Stimulated activated CD8-positive, alpha-beta memory T cell treated with anti-CD3 and anti-CD28 coated beads, Interleukin-4, amount 100 ng/mL, for 1 hour (primary cell): ENCODE measurements at regions not wholly inside any gene's neighbourhood (a gene's known extent, or its start where the extent isn't known, plus 50 kb on each side); places are given as distances from the start of the nearest gene placed in this dataset.

Experiments used
- DNase-seq, 2 donors: peaks; one replicate each; pipeline ENCODE4 v3.0.0-alpha.2; 2020; ENCODE audit warnings: low read depth in 2 of 2, low spot score in 1 of 2

DNA sequence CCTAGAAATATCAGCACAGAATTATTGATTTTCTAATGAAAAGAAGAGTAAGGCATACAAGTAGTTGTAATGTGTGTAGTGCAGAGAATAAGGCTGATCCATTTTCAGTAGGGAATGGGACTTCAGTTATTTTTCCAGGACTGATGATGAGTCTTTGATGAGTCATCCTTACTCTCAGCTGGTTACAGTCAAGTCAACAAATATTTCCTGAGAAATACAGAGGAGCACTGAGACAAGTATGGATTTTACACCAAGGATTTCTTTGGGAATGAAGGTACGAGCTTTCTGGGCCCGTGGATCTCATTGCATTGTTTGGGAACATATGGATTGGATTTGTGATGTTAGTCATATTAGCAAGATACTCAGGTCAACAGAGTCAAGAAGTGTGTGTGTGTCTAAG, 502.7 kb downstream of the FGF9 start:
- no peak for DNase-seq

DNA sequence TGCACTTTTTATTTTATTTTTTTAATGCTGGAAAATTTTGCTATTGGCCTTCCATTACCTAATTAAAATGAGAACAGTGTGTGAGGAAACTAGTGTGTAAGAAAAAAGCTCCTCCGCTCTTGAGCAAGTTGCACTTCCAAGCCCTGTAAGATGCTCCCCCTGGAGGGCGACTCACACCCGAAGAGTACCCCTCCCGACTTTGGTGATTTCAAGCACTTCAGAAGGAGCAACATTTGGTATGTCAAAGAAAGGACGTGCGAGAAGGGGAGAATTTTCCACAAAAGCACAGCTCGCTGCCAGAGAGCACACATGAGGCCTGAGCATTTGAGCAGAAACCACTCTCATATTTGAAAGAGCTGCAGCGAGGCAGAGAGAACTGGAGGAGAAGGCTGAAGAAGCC, 504.4 kb downstream of the FGF9 start:
- DNase-seq = no peak

DNA sequence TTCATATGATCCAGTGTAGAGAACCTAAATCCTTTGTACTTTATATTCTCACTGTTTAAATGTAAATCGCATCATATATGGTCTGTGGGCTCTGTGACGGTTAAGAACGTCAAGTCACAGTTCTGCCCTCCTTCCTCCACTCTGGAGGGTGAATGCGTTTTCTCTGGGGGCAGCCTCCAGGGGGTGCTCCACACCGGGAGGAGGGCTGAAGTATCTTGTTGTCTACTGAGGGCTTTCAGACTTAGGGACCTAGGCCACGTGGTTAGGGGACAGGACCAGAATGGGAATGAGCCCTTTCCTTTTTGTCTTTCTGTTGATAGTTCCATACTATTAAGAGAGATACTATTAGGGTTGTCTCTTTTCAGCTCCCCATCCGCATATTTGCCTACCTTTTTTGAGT, 504.9 kb downstream of the FGF9 start:
- DNase-seq = no peak

DNA sequence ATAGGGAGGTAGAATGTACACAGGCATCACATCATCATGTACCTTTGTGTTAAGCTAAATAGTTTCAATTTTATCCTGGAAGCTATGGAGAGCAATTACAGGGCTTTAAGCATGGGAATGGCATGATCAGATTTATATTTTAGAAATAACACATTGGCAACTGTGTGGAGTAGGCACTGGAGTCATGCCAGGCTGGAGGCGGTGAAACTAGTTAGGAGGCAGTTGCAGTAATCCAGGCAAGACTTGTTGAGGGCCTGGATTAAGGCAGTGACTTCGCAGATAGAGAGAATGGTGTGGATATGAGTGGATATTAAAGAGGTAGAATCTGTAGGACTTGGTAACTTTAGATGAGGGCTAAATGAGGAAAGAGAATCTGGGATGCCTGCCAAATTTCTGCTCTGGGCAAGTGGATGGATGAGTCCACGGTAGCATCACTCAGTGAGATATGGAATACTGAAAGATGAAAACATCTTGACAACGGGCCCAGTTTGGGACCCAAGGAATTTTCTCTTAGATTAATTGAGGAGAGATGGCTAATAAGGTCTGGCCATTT, 506.2 kb downstream of the FGF9 start:
- DNase-seq = no peak

DNA sequence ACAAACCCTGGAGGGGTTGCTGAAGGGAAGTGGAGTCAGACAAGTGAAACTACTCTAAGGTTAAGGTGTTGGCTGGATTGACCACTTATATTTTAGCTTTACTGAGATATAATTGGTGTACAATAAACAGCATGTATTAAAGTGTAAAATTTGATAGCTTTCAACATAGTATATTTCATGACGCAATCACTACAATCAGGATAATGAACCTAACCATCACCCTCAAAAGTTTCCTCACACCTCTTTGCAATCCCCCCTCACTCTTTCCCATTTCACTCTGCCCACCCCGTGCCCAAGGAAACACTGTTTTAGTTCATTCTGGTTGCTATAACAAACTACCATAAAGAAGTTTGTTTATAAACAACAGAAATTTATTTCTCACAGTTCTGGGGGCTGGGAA, 508.0 kb downstream of the FGF9 start:
- DNase-seq = no peak

DNA sequence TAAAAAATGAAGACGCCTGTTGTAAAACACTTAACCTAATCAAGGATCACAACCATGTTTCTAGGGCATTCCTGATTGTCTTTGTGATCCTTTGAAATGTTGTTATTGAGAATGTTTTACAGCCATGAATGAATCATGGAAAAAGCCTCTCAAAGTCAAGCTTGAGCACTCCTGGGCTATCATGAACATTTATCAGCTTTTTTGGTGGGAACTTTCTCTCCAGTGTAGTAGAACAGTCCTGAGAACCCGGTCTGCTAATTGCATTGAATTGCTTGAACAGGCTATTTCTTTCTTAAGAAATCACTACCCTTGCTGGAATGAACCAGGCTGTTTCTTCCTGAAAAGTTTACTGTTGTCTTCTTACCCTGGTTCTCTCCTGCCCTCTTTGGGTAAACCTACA, 516.5 kb downstream of the FGF9 start:
- no peak for DNase-seq

DNA sequence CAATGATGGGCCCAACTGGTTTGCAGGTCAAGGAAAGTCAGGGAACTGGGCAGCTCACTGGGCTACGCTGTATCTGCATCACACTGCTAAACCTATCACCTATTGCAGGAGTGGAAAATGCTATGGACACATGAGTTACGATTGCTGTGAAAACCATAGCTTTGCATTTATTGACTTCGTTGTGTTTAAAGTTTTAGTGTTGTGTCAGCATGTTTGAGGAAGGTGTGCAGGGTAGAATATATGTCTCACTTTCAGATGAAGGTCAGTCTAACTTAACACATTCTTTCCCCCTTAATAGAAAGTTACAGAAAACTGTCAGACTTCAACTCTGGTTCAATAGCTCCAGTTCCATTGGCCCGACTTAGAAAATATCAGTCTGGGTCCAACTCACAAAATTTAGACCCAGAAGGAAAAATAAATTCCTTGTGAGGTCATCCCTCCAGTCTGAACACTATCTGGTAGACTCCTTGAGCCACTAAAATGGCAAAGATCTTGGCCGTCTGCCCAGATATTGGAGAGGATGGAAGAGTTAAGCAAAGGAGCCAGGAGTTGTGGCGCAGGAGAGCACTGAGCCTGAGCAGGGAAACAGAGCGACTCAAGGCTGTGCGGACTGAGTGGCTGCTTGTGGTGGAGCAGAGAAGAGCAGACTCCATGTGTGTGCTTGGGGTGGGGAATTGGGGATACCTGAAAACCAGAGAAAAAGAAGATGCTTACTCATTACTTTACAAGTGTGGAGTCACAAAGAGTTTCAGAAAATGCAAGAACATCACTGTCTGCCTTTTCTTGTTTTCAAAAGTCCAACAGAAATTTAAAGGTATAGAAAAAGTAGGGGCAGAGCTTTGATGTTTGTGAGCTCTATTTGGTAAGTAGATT, 518.5 kb downstream of the FGF9 start:
- DNase-seq = no peak

DNA sequence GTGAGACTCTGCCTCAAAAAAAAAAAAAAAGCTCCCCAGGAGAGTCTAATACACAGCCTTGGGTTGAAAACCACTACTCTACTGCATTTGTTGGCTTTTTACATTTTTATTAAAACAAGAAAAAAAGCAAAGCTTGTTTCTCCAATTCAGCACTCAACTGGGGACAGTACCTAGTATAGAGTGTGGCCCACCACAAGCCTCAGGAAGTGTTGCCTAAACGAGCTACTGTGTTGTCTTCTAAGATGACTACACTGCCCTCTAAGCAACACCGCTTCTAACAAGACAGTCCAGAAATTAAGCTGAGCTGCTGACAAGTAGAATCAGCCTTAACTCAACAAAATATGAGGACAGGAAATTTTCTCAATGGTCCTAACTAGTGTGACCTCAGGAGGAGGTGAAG, 522.2 kb downstream of the FGF9 start:
- DNase-seq = no peak

DNA sequence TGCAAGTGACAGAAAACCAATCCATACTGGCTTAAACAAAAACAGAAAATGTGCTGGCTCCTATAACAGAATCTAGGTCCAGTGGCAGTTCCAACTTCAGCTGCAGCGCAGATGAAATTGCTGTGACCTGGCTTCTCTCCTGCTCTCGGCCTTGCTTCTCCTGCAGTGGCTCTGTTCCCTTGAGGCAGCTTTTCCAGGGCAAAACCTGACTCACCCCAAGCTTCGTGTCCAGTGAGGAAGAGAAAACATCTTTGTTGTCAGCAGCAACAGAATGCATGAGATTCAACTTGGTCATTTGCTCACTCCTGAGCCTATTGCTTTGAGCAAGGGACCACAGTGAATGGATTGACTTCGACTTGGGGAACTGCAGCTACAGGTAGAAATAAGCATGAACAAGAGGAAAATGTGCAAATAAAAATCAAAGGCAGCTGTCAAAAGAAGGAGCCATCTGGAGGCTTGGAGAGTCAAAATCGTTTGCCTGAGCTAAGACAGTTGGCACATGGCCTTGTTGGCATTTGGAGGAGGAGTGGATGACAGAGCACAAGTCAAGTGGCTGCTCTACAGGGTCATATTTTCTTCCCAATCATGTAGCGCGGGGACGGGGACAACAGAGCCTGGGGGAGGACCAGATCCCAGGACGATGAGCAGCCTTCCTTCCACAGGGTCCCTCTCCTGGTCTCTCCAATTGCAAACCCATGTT, 523.4 kb downstream of the FGF9 start:
- no peak for DNase-seq

DNA sequence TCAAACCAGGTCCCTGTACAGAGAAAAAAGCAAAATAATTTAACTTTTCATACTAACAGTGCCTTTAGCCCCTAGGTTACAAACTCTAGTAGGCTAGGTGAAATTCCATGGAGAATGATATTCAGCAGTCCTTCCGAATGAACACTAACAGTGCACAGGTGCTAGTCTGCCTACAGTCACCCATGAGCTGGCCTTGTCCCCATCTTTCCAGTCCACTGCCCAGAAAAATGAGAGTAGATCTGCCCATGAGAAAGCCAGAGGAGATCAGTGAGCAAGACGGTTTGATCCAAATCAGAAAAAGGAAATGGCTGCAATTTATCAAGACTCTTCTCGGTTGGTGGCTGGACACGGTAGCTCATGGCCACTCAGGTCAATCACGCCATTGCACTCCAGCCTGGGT, 524.9 kb downstream of the FGF9 start:
- no peak for DNase-seq

DNA sequence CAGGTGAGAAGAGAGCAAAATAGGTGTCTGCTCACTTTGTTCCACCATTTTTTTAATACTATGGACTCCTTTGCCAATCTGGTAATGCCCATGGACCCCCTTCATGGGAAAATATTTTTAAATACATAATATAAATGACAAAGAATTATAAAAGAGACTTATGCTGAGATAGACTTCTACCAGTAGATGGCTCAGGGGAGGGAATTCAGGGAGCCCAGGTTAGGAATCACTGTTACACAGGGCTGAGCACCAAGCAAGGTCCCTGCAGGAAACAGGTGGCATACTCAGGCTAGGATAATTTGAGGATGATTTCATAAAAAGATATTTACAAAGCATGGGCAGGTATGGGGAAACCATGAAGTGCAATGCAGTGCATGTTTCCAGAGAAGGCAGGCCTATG, 525.9 kb downstream of the FGF9 start:
- DNase-seq = no peak

DNA sequence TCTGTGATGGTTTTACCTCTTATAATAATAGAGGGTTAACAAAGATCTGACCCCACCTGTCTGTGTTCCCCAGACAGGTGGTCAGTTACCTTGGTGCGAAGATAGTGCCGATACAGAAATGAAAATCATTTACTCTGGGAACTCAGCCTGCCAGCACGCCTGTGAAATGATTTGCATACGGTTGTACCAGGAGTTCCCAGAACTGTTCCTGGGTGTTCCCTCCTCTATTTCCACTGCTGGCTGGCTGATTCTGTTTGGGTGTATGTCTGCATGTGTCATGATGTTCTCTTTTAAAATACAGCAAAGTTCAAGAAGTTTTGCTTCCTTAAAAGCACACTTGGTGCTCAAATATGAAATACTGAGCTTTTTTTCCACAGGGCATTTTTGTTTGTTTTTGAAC, 527.1 kb downstream of the FGF9 start:
- DNase-seq = no peak

DNA sequence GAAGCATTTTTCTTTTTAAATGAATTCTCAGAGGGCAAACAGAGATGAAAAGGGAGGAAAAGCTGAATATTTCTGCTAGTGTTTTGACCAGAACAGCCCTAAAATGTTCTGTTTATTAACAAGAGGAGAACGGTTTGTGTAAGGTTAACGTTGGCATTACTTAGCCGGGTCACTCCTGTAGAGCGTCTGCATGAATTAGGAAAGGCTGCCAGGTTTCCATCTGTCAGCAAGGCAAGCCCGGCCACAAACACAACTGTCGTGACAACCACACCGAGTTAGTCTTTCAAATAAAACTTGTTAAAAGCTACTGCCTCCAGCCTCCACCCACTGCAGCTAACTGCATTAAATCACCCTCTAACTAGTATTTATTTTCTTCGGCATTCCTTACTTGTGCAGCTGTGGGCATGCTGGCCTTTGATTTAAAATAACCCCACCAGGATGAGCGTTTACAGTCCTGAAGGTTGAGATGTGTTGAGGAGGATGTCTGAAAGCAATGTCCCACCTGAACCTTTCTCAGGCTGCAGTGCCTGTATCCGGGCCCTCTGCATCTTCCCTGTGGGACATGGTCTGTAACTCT, 527.9 kb downstream of the FGF9 start:
- no peak for DNase-seq

DNA sequence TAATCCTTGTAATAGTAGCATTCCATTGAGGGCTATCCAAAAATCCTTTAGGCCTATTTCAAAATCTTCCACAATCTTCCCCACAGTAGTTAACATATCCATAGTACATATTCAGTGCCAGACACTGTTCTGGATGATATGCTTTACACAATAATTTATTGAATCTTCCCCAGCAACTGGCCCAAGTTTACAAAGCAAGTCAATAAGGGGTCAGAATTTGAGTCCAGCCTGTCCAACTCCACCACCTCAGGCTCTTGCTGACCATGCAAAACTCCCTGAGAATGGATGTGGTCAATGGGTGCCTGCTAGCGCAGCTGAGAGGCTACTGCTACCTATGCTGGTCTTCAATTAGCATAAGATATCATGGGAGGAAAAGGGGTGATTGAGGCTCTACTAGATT, 529.6 kb downstream of the FGF9 start:
- no peak for DNase-seq

DNA sequence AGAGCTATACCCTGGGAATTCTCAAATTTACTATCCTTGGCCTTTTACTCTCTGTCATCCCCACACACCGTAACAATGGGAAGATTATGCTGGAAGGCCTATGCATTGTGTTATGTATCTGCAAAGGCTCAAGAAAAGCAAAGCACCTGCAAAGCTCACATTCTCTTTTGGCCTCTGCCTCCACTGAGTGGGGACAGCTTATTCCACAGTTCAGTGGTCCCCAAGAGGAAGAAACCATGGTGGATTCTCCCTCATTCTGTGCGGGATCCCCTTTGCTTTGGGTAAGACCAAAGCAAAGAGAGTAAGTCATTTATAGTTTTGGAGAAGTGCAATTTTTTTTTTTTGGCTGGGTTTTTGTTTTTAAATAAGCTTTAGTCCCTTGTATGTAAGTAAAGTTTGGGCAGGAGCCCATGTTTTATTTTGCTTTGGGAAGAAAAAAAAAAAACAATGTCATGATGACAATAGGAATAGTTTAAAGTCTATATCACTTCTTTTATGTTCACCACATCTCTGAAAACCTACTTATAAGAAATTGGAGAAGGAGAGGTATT, 530.6 kb downstream of the FGF9 start:
- no peak for DNase-seq

DNA sequence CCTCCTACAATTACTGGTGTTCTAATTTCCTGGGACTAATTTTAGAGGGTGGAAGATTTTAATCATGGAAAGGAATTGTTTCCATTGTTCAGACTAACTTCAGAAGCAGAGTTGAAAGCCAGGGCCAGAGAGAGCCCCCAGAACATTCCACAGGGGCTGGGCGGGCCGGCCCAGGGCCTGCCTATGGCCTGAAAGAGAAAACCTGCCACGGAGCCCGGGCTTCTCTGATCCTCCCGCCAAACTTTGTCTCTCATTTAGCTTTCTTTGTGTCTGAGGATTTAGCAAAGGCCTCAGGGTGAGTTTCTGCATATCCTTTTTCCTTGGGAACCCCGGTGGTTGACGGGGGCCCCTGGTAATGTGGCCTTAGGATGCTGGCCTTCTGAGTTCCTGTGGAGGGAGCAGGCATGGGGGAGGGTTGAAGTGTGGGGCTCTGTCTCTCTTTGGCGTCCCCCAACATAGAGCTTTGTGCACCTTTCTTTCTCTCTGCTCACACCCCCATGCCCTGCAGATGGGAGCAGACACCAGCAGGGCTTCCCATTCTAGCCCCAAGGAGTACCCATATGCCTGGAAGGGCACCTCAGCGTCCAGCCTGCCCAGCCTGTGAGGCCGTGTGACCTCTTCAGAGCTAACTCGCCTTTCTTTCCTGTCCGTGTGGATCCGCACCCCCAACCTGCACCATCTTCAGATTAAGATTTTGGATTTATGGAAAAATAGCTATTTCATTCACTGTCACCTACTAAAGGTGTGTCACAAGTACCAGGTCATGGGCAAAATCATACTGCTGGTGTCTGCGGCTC, 539.5 kb downstream of the FGF9 start:
- no peak for DNase-seq

DNA sequence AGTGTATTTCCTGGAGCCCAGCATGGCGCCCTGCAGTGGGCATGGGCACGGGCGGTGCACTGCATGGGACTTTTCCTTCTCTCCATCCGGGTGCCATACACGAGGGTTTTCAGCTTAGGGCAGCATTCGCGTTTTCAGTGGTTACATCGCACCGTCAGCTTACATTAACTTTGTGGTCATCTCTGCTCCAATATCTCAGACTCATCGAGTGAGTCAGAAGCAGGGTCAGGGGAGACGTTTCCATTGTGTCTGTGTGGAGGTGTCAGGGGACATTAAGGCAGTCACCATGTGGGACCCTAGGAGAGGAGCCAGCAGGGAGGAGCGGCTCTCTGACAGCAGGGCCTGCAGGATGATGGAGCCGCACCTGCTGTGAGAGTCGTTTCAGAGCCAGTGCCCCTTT, 541.0 kb downstream of the FGF9 start:
- no peak for DNase-seq

DNA sequence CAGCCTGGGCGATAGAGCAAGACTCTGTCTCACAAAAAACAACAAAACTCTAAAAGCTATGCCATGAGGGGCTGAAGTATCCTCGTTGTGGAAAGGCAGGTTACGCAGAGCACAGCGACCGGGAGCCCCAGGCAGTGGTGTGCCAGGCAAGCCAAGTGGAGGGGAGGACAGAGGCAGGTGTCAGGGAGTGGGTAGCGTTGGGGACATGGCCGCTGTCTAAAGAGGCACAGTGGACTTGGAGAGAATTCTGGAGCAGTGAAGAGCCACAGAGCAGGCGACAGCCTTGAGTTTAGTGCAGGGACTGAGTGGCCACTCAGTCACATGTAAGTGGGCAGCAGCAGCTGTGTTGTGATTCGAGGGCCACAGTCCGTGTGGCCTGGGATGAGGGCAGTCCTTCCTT, 541.7 kb downstream of the FGF9 start:
- no peak for DNase-seq

DNA sequence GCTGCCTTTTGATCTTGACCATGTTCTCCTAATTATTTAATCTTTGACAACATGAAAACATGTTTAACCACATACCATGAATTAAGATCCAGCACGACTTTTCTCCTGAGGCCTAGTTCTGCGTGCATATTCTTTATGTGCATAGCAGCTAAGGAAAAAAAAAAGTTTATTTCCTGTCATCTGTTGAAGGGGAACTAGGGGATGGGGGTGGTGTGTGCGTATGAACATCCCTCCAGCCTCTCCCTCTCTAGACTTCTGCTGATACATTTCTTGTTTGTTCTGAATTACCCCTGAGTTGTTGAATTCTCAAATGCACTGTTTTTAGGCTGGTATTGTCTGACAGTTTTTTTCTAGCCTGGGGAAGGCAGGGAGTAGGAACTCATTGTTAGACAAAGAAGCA, 543.3 kb downstream of the FGF9 start:
- DNase-seq = no peak

DNA sequence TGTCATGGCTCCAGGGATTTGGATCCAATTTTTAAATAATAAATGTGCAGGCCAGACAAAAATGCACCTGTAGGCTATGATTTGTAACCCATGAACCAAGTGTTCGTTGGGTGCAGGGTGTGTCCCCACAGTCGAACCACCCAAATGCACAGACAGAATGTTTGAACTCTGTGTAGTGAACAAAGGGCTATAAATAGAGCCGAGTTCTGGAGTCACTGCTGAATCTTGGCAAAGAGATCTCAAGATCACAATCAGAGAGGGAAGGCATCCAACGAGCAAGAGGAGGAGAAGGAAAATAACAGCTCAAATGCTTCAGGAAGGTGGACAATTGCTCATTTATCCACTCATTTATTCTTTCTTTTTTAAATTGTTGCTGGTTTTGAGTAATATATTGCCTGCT, 547.9 kb downstream of the FGF9 start:
- DNase-seq = no peak

DNA sequence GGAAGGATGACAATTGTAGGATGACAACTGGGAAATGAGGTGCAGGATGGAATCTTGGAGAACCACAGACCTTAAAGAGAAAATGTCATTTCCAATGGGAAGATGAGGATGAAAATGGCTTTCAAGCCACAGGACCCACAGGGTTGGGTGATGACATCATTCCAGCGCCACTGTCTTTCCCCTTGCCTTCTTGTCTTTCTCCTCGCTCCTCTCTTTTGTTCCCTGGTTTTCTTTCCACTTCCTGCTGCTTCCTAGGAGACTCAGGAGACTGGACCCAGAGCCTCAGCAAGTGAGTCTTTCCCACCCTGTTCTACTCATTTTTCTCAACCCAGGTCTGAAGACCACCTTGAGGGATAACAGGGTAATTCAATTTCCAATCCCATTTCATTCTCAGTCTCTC, 548.8 kb downstream of the FGF9 start:
- no peak for DNase-seq
